ENCODE measurements at regions not wholly inside any gene's neighbourhood (a gene's known extent, or its start where the extent isn't known, plus 50 kb on each side); places are given as distances from the start of the nearest gene placed in this dataset.

- H3K36me3 ChIP-seq = no peaks in the 10 kb centered on the region
- no peak overlapping the region for H3K4me3 ChIP-seq
- H3K27ac ChIP-seq = no peak overlapping the region
- TF ChIP-seq POLR2A (IDR thresholded peaks at IDR 0.05) (no peak), CTCF (IDR thresholded peaks at IDR 0.05) (no peak)
- DNase-seq = no peak
- H3K4me1 ChIP-seq = no peaks in the 10 kb centered on the region
- intact Hi-C loops (cut with DNase I) = loop anchor here in 1 of 10 donors (10.0 kb wide), 1 partner anchor 57 kb away; no protein-coding TSS in a partner anchor
- 72 to 78% (median 74%) methylated on average over 3 of the region's 3 CpGs for WGBS, 4 donors
- no peak for ATAC-seq
- H3K9me3 ChIP-seq = no peaks in the 10 kb centered on the region
- peaks cover 0 to 4% (median 0%) of the 10 kb centered on the region in 9 donors for H3K27me3 ChIP-seq
Measured at GRCh38 chr1:83762039-83762365, 236.9 kb downstream of the TTLL7 start.

GRCh38 chr1:83761167-83762038, 237.5 kb downstream of the TTLL7 start:
- 66 to 70% (median 68%) methylated on average over 8 of the region's 8 CpGs for WGBS, 4 donors
- TF ChIP-seq POLR2A (IDR thresholded peaks at IDR 0.05) (no peak), CTCF (IDR thresholded peaks at IDR 0.05) (no peak)
- H3K9me3 ChIP-seq = no peaks in the 10 kb centered on the region
- H3K4me3 ChIP-seq = no peak overlapping the region
- ATAC-seq (no peak), DNase-seq (no peak)
- H3K4me1 ChIP-seq = no peaks in the 10 kb centered on the region
- H3K27ac ChIP-seq = no peak overlapping the region
- peaks cover 0 to 4% (median 0%) of the 10 kb centered on the region in 9 donors for H3K27me3 ChIP-seq
- no peaks in the 10 kb centered on the region for H3K36me3 ChIP-seq
- intact Hi-C loops (cut with DNase I) = loop anchor here in 1 of 10 donors (10.0 kb wide), 1 partner anchor 57 kb away; no protein-coding TSS in a partner anchor

GRCh38 chr1:83760226-83761021, 238.5 kb downstream of the TTLL7 start:
- DNase-seq (no peak), ATAC-seq (no peak)
- intact Hi-C loops (cut with DNase I) = loop anchor here in 1 of 10 donors (10.0 kb wide), 1 partner anchor 56 kb away; no protein-coding TSS in a partner anchor
- Histone ChIP-seq H3K4me3 (no peak overlapping the region), H3K36me3 (no peaks in the 10 kb centered on the region), H3K27me3 (peaks cover 0 to 4% (median 0%) of the 10 kb centered on the region in 9 donors), H3K27ac (no peak overlapping the region), H3K4me1 (no peaks in the 10 kb centered on the region), H3K9me3 (no peaks in the 10 kb centered on the region)
- 82 to 87% (median 85%) methylated on average over 6 of the region's 6 CpGs for WGBS, 4 donors
- TF ChIP-seq POLR2A (IDR thresholded peaks at IDR 0.05) (no peak), CTCF (IDR thresholded peaks at IDR 0.05) (no peak)
